ENCODE measurements at regions not wholly inside any gene's neighbourhood (a gene's known extent, or its start where the extent isn't known, plus 50 kb on each side); places are given as distances from the start of the nearest gene placed in this dataset.

GRCh38 chr13:44211286-44211685 is 162.3 kb upstream of the SERP2 start:
- Histone ChIP-seq H3K36me3 (ENCODE audit: insufficient read depth, low read length) (no peaks in the 10 kb centered on the region), H3K4me2 (ENCODE audit: low read length) (no peak overlapping the region), H3K4me1 (ENCODE audit: insufficient read depth, low read length, poor library complexity, severe bottlenecking) (no peaks in the 10 kb centered on the region), H4K20me1 (ENCODE audit: insufficient read depth, low read length) (no peaks in the 10 kb centered on the region), H3K4me3 (ENCODE audit: low read depth, low read length, poor library complexity, severe bottlenecking) (no peak overlapping the region), H3K9me3 (ENCODE audit: low read length) (no peaks in the 10 kb centered on the region), H3K27ac (ENCODE audit: low read depth, low read length, poor library complexity, severe bottlenecking) (no peak overlapping the region), H2AFZ (ENCODE audit: low read length) (no peak overlapping the region), H3K79me2 (ENCODE audit: insufficient read depth, low read depth, low read length) (no peaks in the 10 kb centered on the region), H3K9me2 (ENCODE audit: insufficient read depth, low read length) (no peaks in the 10 kb centered on the region)
- no peak for TF ChIP-seq CTCF (conservative IDR thresholded peaks at IDR 0.05; ENCODE audit: low read length)
- no peak for TF ChIP-seq EZH2phosphoT487 (IDR thresholded peaks at IDR 0.05; ENCODE audit: borderline replicate concordance, low read depth, low read length)
- DNase-seq (ENCODE audit: low spot score) = no peak
- no TSS peak for BruUV-seq (replicated peaks)
- intact Hi-C loops (cut with micrococcal nuclease; ENCODE audit: unreplicated experiment) = no loop called here
- ChIA-PET POLR2A (no interaction called here), CTCF (ENCODE audit: unreplicated experiment) (no interaction called here)

DNA sequence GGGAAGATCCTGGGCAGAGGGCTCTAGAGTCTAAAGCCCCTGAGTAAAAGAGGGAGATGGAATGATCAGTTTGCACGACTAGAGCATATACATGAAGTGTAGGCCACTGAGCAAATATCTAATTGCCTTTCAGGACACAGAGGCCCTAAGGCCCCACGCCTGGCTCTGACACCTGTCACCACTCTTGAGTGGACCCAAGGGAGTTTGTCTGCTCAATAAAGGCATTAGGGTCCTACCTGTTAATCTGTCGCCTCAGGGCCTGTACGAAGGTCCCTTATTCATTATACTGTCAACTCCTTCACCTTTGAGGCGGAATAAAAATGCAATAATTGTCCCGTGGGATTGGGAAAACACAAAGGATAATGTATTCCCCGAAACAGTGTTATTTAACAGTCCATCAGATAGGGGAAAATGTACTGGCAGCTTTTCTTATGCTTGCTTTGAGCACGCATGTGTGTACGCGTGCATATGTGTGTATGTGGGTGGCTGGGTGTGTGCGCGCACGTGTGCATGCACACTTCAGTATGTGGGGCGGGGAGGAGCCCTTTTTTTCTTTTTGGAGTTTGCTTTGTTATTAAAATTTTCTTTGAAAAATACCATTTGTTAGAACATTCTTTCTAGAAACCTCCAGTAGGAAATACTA is 161.8 kb upstream of the SERP2 start:
- ChIA-PET CTCF (ENCODE audit: unreplicated experiment) (no interaction called here), POLR2A (no interaction called here)
- DNase-seq (ENCODE audit: low spot score) = no peak
- Histone ChIP-seq H3K4me1 (ENCODE audit: insufficient read depth, low read length, poor library complexity, severe bottlenecking) (no peaks in the 10 kb centered on the region), H3K36me3 (ENCODE audit: insufficient read depth, low read length) (no peaks in the 10 kb centered on the region), H3K9me3 (ENCODE audit: low read length) (no peaks in the 10 kb centered on the region), H2AFZ (ENCODE audit: low read length) (no peak overlapping the region), H3K9me2 (ENCODE audit: insufficient read depth, low read length) (no peaks in the 10 kb centered on the region), H3K27ac (ENCODE audit: low read depth, low read length, poor library complexity, severe bottlenecking) (no peak overlapping the region), H3K4me3 (ENCODE audit: low read depth, low read length, poor library complexity, severe bottlenecking) (no peak overlapping the region), H3K79me2 (ENCODE audit: insufficient read depth, low read depth, low read length) (no peaks in the 10 kb centered on the region), H4K20me1 (ENCODE audit: insufficient read depth, low read length) (no peaks in the 10 kb centered on the region), H3K4me2 (ENCODE audit: low read length) (no peak overlapping the region)
- no TSS peak for BruUV-seq (replicated peaks)
- TF ChIP-seq CTCF (conservative IDR thresholded peaks at IDR 0.05; ENCODE audit: low read length) = no peak
- TF ChIP-seq EZH2phosphoT487 (IDR thresholded peaks at IDR 0.05; ENCODE audit: borderline replicate concordance, low read depth, low read length) = no peak
- intact Hi-C loops (cut with micrococcal nuclease; ENCODE audit: unreplicated experiment) = no loop called here

DNA sequence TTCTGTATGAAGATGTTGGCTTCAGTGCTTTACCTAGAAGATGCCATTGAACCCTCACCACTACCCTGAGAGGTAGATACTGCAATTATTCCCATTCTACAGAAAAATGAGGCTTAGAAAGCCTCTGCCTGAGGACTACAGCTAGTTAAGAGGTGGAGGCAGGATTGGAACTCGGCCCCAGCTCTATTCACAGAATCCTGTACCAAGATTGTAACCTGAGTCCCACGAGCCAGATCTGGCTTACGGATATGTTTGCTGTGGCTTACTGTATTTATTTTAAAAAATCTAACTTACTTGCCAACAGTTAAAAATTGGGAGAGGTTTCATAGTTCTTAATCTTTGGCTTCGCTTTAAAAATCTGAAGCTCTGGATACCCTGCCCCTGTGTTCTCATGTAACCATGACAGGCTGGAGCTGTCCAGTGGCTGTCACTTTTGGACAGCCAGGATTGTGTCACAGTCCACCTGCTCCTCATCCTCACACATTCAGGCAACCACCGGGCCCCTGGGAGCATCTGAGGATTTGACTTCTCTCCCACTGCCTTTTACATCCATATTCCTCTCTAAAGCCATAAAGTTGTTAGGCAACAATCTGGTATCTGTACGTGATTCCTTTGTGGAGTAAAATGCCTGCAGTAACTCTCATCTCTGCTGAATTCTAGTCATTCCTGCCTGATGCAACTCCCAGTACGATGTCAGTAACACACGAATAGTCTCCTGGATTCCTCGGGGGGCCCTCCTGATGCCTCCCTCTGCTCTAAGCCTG is 160.8 kb upstream of the SERP2 start:
- Histone ChIP-seq H3K4me3 (ENCODE audit: low read depth, low read length, poor library complexity, severe bottlenecking) (no peak overlapping the region), H2AFZ (ENCODE audit: low read length) (no peak overlapping the region), H3K79me2 (ENCODE audit: insufficient read depth, low read depth, low read length) (no peaks in the 10 kb centered on the region), H3K4me2 (ENCODE audit: low read length) (no peak overlapping the region), H3K9me2 (ENCODE audit: insufficient read depth, low read length) (no peaks in the 10 kb centered on the region), H3K4me1 (ENCODE audit: insufficient read depth, low read length, poor library complexity, severe bottlenecking) (no peaks in the 10 kb centered on the region), H4K20me1 (ENCODE audit: insufficient read depth, low read length) (no peaks in the 10 kb centered on the region), H3K27ac (ENCODE audit: low read depth, low read length, poor library complexity, severe bottlenecking) (no peak overlapping the region), H3K36me3 (ENCODE audit: insufficient read depth, low read length) (no peaks in the 10 kb centered on the region), H3K9me3 (ENCODE audit: low read length) (no peaks in the 10 kb centered on the region)
- no TSS peak for BruUV-seq (replicated peaks)
- ChIA-PET CTCF (ENCODE audit: unreplicated experiment) (no interaction called here), POLR2A (no interaction called here)
- no peak for DNase-seq (ENCODE audit: low spot score)
- TF ChIP-seq EZH2phosphoT487 (IDR thresholded peaks at IDR 0.05; ENCODE audit: borderline replicate concordance, low read depth, low read length) (no peak), CTCF (conservative IDR thresholded peaks at IDR 0.05; ENCODE audit: low read length) (no peak)
- intact Hi-C loops (cut with micrococcal nuclease; ENCODE audit: unreplicated experiment) = no loop called here

Data from OCI-LY7 (cell line).